GM23338 (cell line): ENCODE measurements at regions not wholly inside any gene's neighbourhood (a gene's known extent, or its start where the extent isn't known, plus 50 kb on each side); places are given as distances from the start of the nearest gene placed in this dataset.

Source experiments
- ATAC-seq: fragments of 200-7000 bp; cut with Tn5 transposase; 3 replicates; pipeline ENCODE4 v1.9.1; 2020
- DNase-seq: peaks from one replicate; pipeline ENCODE4 v3.0.0-alpha.2; 2015; ENCODE audit warnings: low spot score
- H2AFZ ChIP-seq: fragments of 200-600 bp; sonication (generic); 2 replicates; pipeline ENCODE4 v1.8.0; 2016; ENCODE audit warnings: antibody characterized with exemption, mild to moderate bottlenecking, moderate library complexity
- H3F3A ChIP-seq: fragments of 200-600 bp; sonication (generic); replicated peaks from 2 replicates; pipeline ENCODE4 v1.8.0; 2017; ENCODE audit warnings: antibody characterized with exemption, mixed run types, low read depth
- H3K27ac ChIP-seq: fragments of 200-600 bp; sonication (generic); 2 replicates; pipeline ENCODE4 v1.6.1; 2016; ENCODE audit warnings: low read depth
- H3K27me3 ChIP-seq: fragments of 200-600 bp; sonication (generic); 2 replicates; pipeline ENCODE4 v1.8.0; 2016; ENCODE audit warnings: mild to moderate bottlenecking, mixed run types, moderate library complexity; ENCODE audit not compliant: insufficient read depth
- H3K36me3 ChIP-seq: fragments of 200-600 bp; sonication (generic); 2 replicates; pipeline ENCODE4 v1.8.0; 2016; ENCODE audit warnings: mild to moderate bottlenecking; ENCODE audit not compliant: insufficient read depth
- H3K4me1 ChIP-seq: fragments of 200-600 bp; sonication (generic); 2 replicates; pipeline ENCODE4 v1.8.0; 2016; ENCODE audit warnings: mild to moderate bottlenecking, moderate library complexity; ENCODE audit not compliant: insufficient read depth
- H3K4me2 ChIP-seq: fragments of 200-600 bp; sonication (generic); 2 replicates; pipeline ENCODE4 v1.7.1; 2017; ENCODE audit warnings: mixed run types
- H3K4me3 ChIP-seq: fragments of 200-600 bp; sonication (generic); 2 replicates; pipeline ENCODE4 v1.6.1; 2016; ENCODE audit warnings: mixed run types
- H3K79me2 ChIP-seq: fragments of 200-600 bp; sonication (generic); replicated peaks from 2 replicates; pipeline ENCODE4 v1.8.0; 2017; ENCODE audit warnings: mild to moderate bottlenecking; ENCODE audit not compliant: insufficient read depth
- H3K9me2 ChIP-seq: fragments of 200-600 bp; sonication (generic); 2 replicates; pipeline ENCODE4 v1.8.0; 2017; ENCODE audit not compliant: insufficient read depth
- H4K20me1 ChIP-seq: fragments of 200-600 bp; sonication (generic); replicated peaks from 2 replicates; pipeline ENCODE4 v1.8.0; 2017; ENCODE audit warnings: mild to moderate bottlenecking; ENCODE audit not compliant: insufficient read depth
- H3K27ac Mint-ChIP-seq: 2 replicates; pipeline ENCODE4 v1.8.0; 2020; ENCODE audit warnings: inconsistent platforms, mild to moderate bottlenecking, moderate library complexity, mixed read lengths
- H3K27me3 Mint-ChIP-seq: 3 replicates; pipeline ENCODE4 v1.8.0; 2022; ENCODE audit warnings: low read depth, mild to moderate bottlenecking, moderate library complexity, mixed read lengths, inconsistent platforms; ENCODE audit not compliant: insufficient read depth, poor library complexity
- H3K36me3 Mint-ChIP-seq: 3 replicates; pipeline ENCODE4 v1.8.0; 2021; ENCODE audit warnings: low read depth, mild to moderate bottlenecking, inconsistent platforms, moderate library complexity, mixed read lengths
- H3K4me1 Mint-ChIP-seq: 3 replicates; pipeline ENCODE4 v1.8.0; 2020; ENCODE audit warnings: mild to moderate bottlenecking, inconsistent platforms, mixed read lengths
- H3K4me3 Mint-ChIP-seq: 3 replicates; pipeline ENCODE4 v1.8.0; 2021; ENCODE audit warnings: moderate library complexity, mild to moderate bottlenecking, inconsistent platforms, mixed read lengths
- H3K9me3 Mint-ChIP-seq: 3 replicates; pipeline ENCODE4 v1.8.0; 2020; ENCODE audit warnings: moderate library complexity, mild to moderate bottlenecking, inconsistent platforms, mixed read lengths
- CREB1 ChIP-seq: fragments of 250-450 bp; sonication (Bioruptor Pico); IDR thresholded peaks from 2 replicates; pipeline ENCODE4 v1.5.0; 2020; ENCODE audit warnings: low read depth, mild to moderate bottlenecking, moderate library complexity
- CTCF ChIP-seq, 2 experiments: fragments of 200-600 bp in 1 of 2; sonication (generic) in 1 of 2; conservative IDR thresholded peaks; 2 replicates each; pipeline versions ENCODE4 v1.5.1 to v1.6.1; 2016 to 2017; ENCODE audit warnings: antibody characterized with exemption in 2 of 2, low read depth in 2 of 2, mild to moderate bottlenecking in 2 of 2, moderate library complexity in 1 of 2
- EZH2 ChIP-seq: fragments of 200-600 bp; sonication (generic); IDR thresholded peaks from one replicate; pipeline ENCODE4 v1.8.0; 2017; ENCODE audit warnings: antibody characterized with exemption, mild to moderate bottlenecking, low read depth; ENCODE audit not compliant: unreplicated experiment
- EZH2phosphoT487 ChIP-seq: fragments of 200-600 bp; sonication (generic); IDR thresholded peaks from one replicate; pipeline ENCODE4 v1.8.1; 2018; ENCODE audit warnings: antibody characterized with exemption; ENCODE audit not compliant: unreplicated experiment
- NANOG ChIP-seq: IDR thresholded peaks from 2 replicates; pipeline ENCODE4 v1.6.1; 2016; ENCODE audit warnings: antibody characterized with exemption, borderline replicate concordance
- POLR2AphosphoS5 ChIP-seq: IDR thresholded peaks from 2 replicates; pipeline ENCODE4 v1.6.1; 2016; ENCODE audit warnings: antibody characterized with exemption, low read depth
- ZNF114 ChIP-seq: fragments of 250-450 bp; sonication (Bioruptor Pico); IDR thresholded peaks from 2 replicates; pipeline ENCODE4 v1.5.0; 2020; ENCODE audit warnings: mild to moderate bottlenecking, moderate library complexity
- ZNF331 ChIP-seq: fragments of 250-450 bp; sonication (Bioruptor Pico); IDR thresholded peaks from 2 replicates; pipeline ENCODE4 v1.5.0; 2020; ENCODE audit warnings: low read depth, mild to moderate bottlenecking, moderate library complexity
- TF ChIP-seq, protein P1 (sequence below): fragments of 250-450 bp; sonication (Bioruptor Pico); IDR thresholded peaks from 2 replicates; pipeline ENCODE4 v1.5.0; 2020; ENCODE audit warnings: mild to moderate bottlenecking, moderate library complexity
- TF ChIP-seq, protein P2 (sequence below): IDR thresholded peaks from 2 replicates; pipeline ENCODE4 v1.6.1; 2016; ENCODE audit warnings: antibody characterized with exemption

DNA sequence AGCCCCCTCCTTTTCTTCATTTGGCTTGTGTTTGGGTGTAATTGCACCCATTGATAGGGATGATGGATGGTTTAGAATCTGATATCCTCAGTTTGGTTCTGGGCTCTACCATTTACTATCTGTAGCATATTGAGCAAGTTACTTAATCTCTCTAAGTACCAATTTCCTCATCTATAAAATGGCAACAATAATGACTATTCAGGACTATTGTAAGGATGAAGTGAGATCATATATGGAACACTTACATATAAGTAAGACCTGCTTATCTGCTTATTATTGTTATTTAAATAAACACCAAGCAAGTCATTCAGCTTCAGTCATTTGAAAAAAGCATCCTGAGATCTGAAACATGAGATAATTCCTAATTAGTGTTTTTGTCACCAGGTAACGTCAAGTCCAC is 127.0 kb downstream of the SEC23IP start:
- no peak overlapping the region for H3K27ac Mint-ChIP-seq
- H3K27me3 ChIP-seq, result no peaks in the 10 kb centered on the region

GRCh38 chr10:120022357-120022756 is 129.8 kb downstream of the SEC23IP start:
- H3K27ac ChIP-seq, result no peak overlapping the region
- H3K4me3 ChIP-seq, result no peak overlapping the region
- no peaks in the 10 kb centered on the region for H3K79me2 ChIP-seq
- Mint-ChIP-seq H3K27me3 (peaks cover 3% of the 10 kb centered on the region), H3K36me3 (no peaks in the 10 kb centered on the region), H3K9me3 (no peaks in the 10 kb centered on the region; the same call in 2 of the 3 replicates), H3K27ac (no peak overlapping the region), H3K4me3 (no peak overlapping the region), H3K4me1 (no peaks in the 10 kb centered on the region)
- H2AFZ ChIP-seq, result no peak overlapping the region
- H3K27me3 ChIP-seq, result no peaks in the 10 kb centered on the region
- no peak for TF ChIP-seq POLR2AphosphoS5
- TF ChIP-seq, protein P1, sequence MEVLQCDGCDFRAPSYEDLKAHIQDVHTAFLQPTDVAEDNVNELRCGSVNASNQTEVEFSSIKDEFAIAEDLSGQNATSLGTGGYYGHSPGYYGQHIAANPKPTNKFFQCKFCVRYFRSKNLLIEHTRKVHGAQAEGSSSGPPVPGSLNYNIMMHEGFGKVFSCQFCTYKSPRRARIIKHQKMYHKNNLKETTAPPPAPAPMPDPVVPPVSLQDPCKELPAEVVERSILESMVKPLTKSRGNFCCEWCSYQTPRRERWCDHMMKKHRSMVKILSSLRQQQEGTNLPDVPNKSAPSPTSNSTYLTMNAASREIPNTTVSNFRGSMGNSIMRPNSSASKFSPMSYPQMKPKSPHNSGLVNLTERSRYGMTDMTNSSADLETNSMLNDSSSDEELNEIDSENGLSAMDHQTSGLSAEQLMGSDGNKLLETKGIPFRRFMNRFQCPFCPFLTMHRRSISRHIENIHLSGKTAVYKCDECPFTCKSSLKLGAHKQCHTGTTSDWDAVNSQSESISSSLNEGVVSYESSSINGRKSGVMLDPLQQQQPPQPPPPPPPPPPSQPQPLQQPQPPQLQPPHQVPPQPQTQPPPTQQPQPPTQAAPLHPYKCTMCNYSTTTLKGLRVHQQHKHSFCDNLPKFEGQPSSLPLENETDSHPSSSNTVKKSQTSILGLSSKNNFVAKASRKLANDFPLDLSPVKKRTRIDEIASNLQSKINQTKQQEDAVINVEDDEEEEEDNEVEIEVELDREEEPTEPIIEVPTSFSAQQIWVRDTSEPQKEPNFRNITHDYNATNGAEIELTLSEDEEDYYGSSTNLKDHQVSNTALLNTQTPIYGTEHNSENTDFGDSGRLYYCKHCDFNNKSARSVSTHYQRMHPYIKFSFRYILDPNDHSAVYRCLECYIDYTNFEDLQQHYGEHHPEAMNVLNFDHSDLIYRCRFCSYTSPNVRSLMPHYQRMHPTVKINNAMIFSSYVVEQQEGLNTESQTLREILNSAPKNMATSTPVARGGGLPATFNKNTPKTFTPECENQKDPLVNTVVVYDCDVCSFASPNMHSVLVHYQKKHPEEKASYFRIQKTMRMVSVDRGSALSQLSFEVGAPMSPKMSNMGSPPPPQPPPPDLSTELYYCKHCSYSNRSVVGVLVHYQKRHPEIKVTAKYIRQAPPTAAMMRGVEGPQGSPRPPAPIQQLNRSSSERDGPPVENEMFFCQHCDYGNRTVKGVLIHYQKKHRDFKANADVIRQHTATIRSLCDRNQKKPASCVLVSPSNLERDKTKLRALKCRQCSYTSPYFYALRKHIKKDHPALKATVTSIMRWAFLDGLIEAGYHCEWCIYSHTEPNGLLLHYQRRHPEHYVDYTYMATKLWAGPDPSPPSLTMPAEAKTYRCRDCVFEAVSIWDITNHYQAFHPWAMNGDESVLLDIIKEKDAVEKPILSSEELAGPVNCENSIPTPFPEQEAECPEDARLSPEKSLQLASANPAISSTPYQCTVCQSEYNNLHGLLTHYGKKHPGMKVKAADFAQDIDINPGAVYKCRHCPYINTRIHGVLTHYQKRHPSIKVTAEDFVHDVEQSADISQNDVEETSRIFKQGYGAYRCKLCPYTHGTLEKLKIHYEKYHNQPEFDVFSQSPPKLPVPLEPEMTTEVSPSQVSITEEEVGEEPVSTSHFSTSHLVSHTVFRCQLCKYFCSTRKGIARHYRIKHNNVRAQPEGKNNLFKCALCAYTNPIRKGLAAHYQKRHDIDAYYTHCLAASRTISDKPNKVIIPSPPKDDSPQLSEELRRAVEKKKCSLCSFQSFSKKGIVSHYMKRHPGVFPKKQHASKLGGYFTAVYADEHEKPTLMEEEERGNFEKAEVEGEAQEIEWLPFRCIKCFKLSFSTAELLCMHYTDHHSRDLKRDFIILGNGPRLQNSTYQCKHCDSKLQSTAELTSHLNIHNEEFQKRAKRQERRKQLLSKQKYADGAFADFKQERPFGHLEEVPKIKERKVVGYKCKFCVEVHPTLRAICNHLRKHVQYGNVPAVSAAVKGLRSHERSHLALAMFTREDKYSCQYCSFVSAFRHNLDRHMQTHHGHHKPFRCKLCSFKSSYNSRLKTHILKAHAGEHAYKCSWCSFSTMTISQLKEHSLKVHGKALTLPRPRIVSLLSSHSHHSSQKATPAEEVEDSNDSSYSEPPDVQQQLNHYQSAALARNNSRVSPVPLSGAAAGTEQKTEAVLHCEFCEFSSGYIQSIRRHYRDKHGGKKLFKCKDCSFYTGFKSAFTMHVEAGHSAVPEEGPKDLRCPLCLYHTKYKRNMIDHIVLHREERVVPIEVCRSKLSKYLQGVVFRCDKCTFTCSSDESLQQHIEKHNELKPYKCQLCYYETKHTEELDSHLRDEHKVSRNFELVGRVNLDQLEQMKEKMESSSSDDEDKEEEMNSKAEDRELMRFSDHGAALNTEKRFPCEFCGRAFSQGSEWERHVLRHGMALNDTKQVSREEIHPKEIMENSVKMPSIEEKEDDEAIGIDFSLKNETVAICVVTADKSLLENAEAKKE (CRISPR knock-in tag), result no peak
- TF ChIP-seq EZH2phosphoT487, result no peak
- TF ChIP-seq, protein P2, sequence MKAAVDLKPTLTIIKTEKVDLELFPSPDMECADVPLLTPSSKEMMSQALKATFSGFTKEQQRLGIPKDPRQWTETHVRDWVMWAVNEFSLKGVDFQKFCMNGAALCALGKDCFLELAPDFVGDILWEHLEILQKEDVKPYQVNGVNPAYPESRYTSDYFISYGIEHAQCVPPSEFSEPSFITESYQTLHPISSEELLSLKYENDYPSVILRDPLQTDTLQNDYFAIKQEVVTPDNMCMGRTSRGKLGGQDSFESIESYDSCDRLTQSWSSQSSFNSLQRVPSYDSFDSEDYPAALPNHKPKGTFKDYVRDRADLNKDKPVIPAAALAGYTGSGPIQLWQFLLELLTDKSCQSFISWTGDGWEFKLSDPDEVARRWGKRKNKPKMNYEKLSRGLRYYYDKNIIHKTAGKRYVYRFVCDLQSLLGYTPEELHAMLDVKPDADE, result no peak
- TF ChIP-seq CTCF (conservative IDR thresholded peaks at IDR 0.05; ENCODE audit: low read depth in 2 of 2), result no peak
- no peak for TF ChIP-seq NANOG
- no peak for TF ChIP-seq ZNF114
- TF ChIP-seq ZNF331 (CRISPR knock-in tag), result no peak
- no peak for TF ChIP-seq CREB1 (CRISPR knock-in tag)
- H4K20me1 ChIP-seq, result no peaks in the 10 kb centered on the region
- no peak for ATAC-seq
- no peak overlapping the region for H3K4me2 ChIP-seq
- 0 out of 2 replicates have a peak, but pooled peaks cover 25% of the 10 kb centered on the region for H3K9me2 ChIP-seq
- H3K4me1 ChIP-seq, result no peaks in the 10 kb centered on the region
- DNase-seq, result no peak
- H3K36me3 ChIP-seq, result no peaks in the 10 kb centered on the region
- H3F3A ChIP-seq, result no peaks in the 10 kb centered on the region

More for the DNA sequence above, 127.0 kb downstream of the SEC23IP start:
- no peak overlapping the region for H3K4me3 Mint-ChIP-seq
- 0 out of 2 replicates have a peak, but pooled peaks cover 16% of the 10 kb centered on the region for H3K9me2 ChIP-seq
- H3K36me3 ChIP-seq, result no peaks in the 10 kb centered on the region
- H3K27me3 Mint-ChIP-seq, result no peaks in the 10 kb centered on the region
- no peaks in the 10 kb centered on the region for H3K36me3 Mint-ChIP-seq
- H2AFZ ChIP-seq, result no peak overlapping the region
- TF ChIP-seq POLR2AphosphoS5, result no peak
- TF ChIP-seq EZH2, result no peak
- H3K4me1 ChIP-seq, result no peaks in the 10 kb centered on the region
- H3K4me1 Mint-ChIP-seq, result no peaks in the 10 kb centered on the region
- DNase-seq (no peak), ATAC-seq (no peak)
- H3K9me3 Mint-ChIP-seq, result no peaks in the 10 kb centered on the region; the same call in 2 of the 3 replicates
- H3K27ac ChIP-seq, result no peak overlapping the region
- no peaks in the 10 kb centered on the region for H3F3A ChIP-seq
- no peaks in the 10 kb centered on the region for H3K79me2 ChIP-seq
- H3K4me3 ChIP-seq, result no peak overlapping the region
- no peak overlapping the region for H3K4me2 ChIP-seq
- no peaks in the 10 kb centered on the region for H4K20me1 ChIP-seq
